WI38 (cell line): ENCODE measurements at regions not wholly inside any gene's neighbourhood (a gene's known extent, or its start where the extent isn't known, plus 50 kb on each side); places are given as distances from the start of the nearest gene placed in this dataset.
"Not testable (repeated sequence)": the region's sequence is repeated elsewhere in the genome, so short reads cannot be mapped to it uniquely, and the experiment has no call there.

Source experiments
- H3K4me3 ChIP-seq: 2 replicates; pipeline ENCODE4 v1.5.1; 2011; ENCODE audit warnings: low read depth, mild to moderate bottlenecking, control low read depth, low read length
- CTCF ChIP-seq: IDR thresholded peaks from 2 replicates; pipeline ENCODE4 v1.5.1; 2012; ENCODE audit warnings: low read depth, mild to moderate bottlenecking, control low read depth, low read length

- H3K4me3 ChIP-seq: no peak overlapping the region
- no peak for TF ChIP-seq CTCF
Observed at GRCh38 chr3:154844863-154845262, 235.3 kb upstream of the MME start.

- no peak for TF ChIP-seq CTCF
- H3K4me3 ChIP-seq: no peak overlapping the region
Observed at GRCh38 chr3:154843647-154844046, 236.5 kb upstream of the MME start.

GRCh38 chr3:154842536-154842935, 237.6 kb upstream of the MME start:
- H3K4me3 ChIP-seq: no peak overlapping the region
- TF ChIP-seq CTCF: no peak

GRCh38 chr3:154835639-154836038, 244.5 kb upstream of the MME start:
- H3K4me3 ChIP-seq: no peak overlapping the region
- TF ChIP-seq CTCF: no peak

- not testable (repeated sequence) for H3K4me3 ChIP-seq
Observed at GRCh38 chr3:154834831-154835230, 245.3 kb upstream of the MME start.

- no peak for TF ChIP-seq CTCF
Observed at GRCh38 chr3:154829929-154830328, 250.2 kb upstream of the MME start.

GRCh38 chr3:154819491-154819890, 260.6 kb upstream of the MME start:
- no peak overlapping the region for H3K4me3 ChIP-seq
- TF ChIP-seq CTCF: no peak

More at GRCh38 chr3:154829929-154830328, 250.2 kb upstream of the MME start:
- H3K4me3 ChIP-seq: no peak overlapping the region

- no peak for TF ChIP-seq CTCF
- no peak overlapping the region for H3K4me3 ChIP-seq
Observed at GRCh38 chr3:154818676-154819255, 261.4 kb upstream of the MME start.

- not testable (repeated sequence) for H3K4me3 ChIP-seq
Observed at GRCh38 chr3:154810017-154810416, 270.1 kb upstream of the MME start.
